Prostate gland (tissue), 2 donors: ENCODE measurements at regions not wholly inside any gene's neighbourhood (a gene's known extent, or its start where the extent isn't known, plus 50 kb on each side); places are given as distances from the start of the nearest gene placed in this dataset.

Experiments used
- POLR2AphosphoS5 ChIP-seq: sonication (generic); formaldehyde crosslinking; IDR thresholded peaks from one replicate; pipeline ENCODE4 v1.6.1; 2017; ENCODE audit warnings: antibody characterized with exemption
- TF ChIP-seq, protein P1 (sequence below), 4 experiments: fragments of 200-600 bp in 2 of 4; fragments of 450-650 bp in 2 of 4; sonication (generic) in 2 of 4; IDR thresholded peaks; 1 replicate in 3 of 4; 2 replicates in 1 of 4; pipeline ENCODE4 v1.5.1; 2016 to 2019; ENCODE audit warnings: antibody characterized with exemption in 4 of 4, mild to moderate bottlenecking in 2 of 4, moderate library complexity in 2 of 4

DNA sequence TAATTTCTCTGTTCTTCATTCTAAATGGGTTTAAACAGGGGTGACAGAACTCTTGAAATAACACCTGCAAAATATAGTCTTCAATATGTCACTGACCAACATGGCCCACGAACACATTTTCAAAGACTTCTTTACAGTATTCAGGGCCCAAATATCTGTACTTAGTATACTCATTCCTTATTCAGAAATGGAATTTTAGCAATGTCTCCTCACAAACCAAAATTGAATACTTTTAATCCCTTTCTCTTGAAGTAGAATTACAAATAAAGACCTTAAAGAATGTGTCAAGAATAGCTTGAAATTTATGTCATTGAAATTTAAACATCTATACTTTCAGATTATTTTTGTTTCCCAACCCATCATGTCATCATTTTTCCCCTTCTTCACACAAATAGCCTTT, 263.1 kb downstream of the LRIG3 start:
- TF ChIP-seq, protein P1, sequence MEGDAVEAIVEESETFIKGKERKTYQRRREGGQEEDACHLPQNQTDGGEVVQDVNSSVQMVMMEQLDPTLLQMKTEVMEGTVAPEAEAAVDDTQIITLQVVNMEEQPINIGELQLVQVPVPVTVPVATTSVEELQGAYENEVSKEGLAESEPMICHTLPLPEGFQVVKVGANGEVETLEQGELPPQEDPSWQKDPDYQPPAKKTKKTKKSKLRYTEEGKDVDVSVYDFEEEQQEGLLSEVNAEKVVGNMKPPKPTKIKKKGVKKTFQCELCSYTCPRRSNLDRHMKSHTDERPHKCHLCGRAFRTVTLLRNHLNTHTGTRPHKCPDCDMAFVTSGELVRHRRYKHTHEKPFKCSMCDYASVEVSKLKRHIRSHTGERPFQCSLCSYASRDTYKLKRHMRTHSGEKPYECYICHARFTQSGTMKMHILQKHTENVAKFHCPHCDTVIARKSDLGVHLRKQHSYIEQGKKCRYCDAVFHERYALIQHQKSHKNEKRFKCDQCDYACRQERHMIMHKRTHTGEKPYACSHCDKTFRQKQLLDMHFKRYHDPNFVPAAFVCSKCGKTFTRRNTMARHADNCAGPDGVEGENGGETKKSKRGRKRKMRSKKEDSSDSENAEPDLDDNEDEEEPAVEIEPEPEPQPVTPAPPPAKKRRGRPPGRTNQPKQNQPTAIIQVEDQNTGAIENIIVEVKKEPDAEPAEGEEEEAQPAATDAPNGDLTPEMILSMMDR (IDR thresholded peaks at IDR 0.05) = no peak
- TF ChIP-seq POLR2AphosphoS5 = no peak
